HepG2 (cell line): ENCODE measurements at regions not wholly inside any gene's neighbourhood (a gene's known extent, or its start where the extent isn't known, plus 50 kb on each side); places are given as distances from the start of the nearest gene placed in this dataset.

ENCODE experiments used
- ASH2L ChIP-seq: fragments of 300-600, 200-600 bp; sonication (generic); IDR thresholded peaks from 2 replicates; pipeline ENCODE4 v1.7.0; 2017; ENCODE audit warnings: low read depth, mild to moderate bottlenecking, moderate library complexity, mixed read lengths, low read length; ENCODE audit not compliant: insufficient read length
- DNMT1 ChIP-seq: sonication (generic); formaldehyde crosslinking; IDR thresholded peaks from 2 replicates; pipeline ENCODE4 v1.5.1; 2020; ENCODE audit warnings: mild to moderate bottlenecking, missing genetic modification reagents
- FOXP1 ChIP-seq, 2 experiments: fragments of 450-650 bp in 1 of 2; IDR thresholded peaks; 2 replicates each; pipeline ENCODE4 v1.6.1; 2017 to 2018; ENCODE audit warnings: antibody characterized with exemption in 1 of 2
- GLI4 ChIP-seq: sonication (generic); formaldehyde crosslinking; IDR thresholded peaks from 2 replicates; pipeline ENCODE4 v1.5.1; 2020; ENCODE audit warnings: missing genetic modification reagents, mild to moderate bottlenecking, moderate library complexity, borderline replicate concordance
- NFIB ChIP-seq: sonication (generic); formaldehyde crosslinking; IDR thresholded peaks from 2 replicates; pipeline ENCODE4 v1.9.0; 2021; ENCODE audit warnings: missing genetic modification reagents, mild to moderate bottlenecking, borderline replicate concordance
- SMC3 ChIP-seq: IDR thresholded peaks from 2 replicates; pipeline ENCODE4 v1.6.1; 2011; ENCODE audit warnings: low read length, improper control_type of control experiment
- TCF7L2 ChIP-seq: IDR thresholded peaks from 2 replicates; pipeline ENCODE4 v1.6.1; 2011; ENCODE audit warnings: mild to moderate bottlenecking, low read depth, low read length, moderate library complexity
- TGIF2 ChIP-seq: IDR thresholded peaks from 2 replicates; pipeline ENCODE4 v1.6.1; 2016; ENCODE audit warnings: control low read depth, missing compliant biosample characterization
- ZFY ChIP-seq: sonication (generic); formaldehyde crosslinking; IDR thresholded peaks from 2 replicates; pipeline ENCODE4 v1.4.0; 2020; ENCODE audit warnings: missing genetic modification reagents
- ZNF264 ChIP-seq: sonication (generic); formaldehyde crosslinking; IDR thresholded peaks from 2 replicates; pipeline ENCODE4 v1.4.0; 2020; ENCODE audit warnings: missing genetic modification reagents
- ZNF30 ChIP-seq: sonication (generic); formaldehyde crosslinking; IDR thresholded peaks from 2 replicates; pipeline ENCODE4 v1.5.0; 2020; ENCODE audit warnings: mild to moderate bottlenecking, missing genetic modification reagents
- ZNF317 ChIP-seq: sonication (generic); formaldehyde crosslinking; IDR thresholded peaks from 2 replicates; pipeline ENCODE4 v1.5.0; 2020; ENCODE audit warnings: mild to moderate bottlenecking, missing genetic modification reagents
- ZNF83 ChIP-seq: sonication (generic); formaldehyde crosslinking; IDR thresholded peaks from 2 replicates; pipeline ENCODE4 v1.4.0; 2020; ENCODE audit warnings: missing genetic modification reagents, mild to moderate bottlenecking, borderline replicate concordance
- ZSCAN29 ChIP-seq: sonication (generic); formaldehyde crosslinking; conservative IDR thresholded peaks from 2 replicates; pipeline ENCODE4 v1.4.0; 2020; ENCODE audit warnings: mild to moderate bottlenecking, missing genetic modification reagents
- TF ChIP-seq, protein P1 (sequence below): fragments of 450-650 bp; IDR thresholded peaks from 2 replicates; pipeline ENCODE4 v1.6.1; 2017; ENCODE audit warnings: mild to moderate bottlenecking
- TF ChIP-seq, protein P2 (sequence below): sonication (generic); formaldehyde crosslinking; IDR thresholded peaks from 2 replicates; pipeline ENCODE4 v1.4.0; 2020; ENCODE audit warnings: missing genetic modification reagents
- TF ChIP-seq, protein P3 (sequence below): IDR thresholded peaks from 2 replicates; pipeline ENCODE4 v1.6.1; 2016; ENCODE audit warnings: low read depth, borderline replicate concordance
- TF ChIP-seq, protein P4 (sequence below): sonication (generic); formaldehyde crosslinking; IDR thresholded peaks from 2 replicates; pipeline ENCODE4 v1.4.0; 2020; ENCODE audit warnings: mild to moderate bottlenecking, missing genetic modification reagents

GRCh38 chr2:145845207-145845894 is 1325.4 kb upstream of the ZEB2 start (continued):
- TF ChIP-seq, protein P1, sequence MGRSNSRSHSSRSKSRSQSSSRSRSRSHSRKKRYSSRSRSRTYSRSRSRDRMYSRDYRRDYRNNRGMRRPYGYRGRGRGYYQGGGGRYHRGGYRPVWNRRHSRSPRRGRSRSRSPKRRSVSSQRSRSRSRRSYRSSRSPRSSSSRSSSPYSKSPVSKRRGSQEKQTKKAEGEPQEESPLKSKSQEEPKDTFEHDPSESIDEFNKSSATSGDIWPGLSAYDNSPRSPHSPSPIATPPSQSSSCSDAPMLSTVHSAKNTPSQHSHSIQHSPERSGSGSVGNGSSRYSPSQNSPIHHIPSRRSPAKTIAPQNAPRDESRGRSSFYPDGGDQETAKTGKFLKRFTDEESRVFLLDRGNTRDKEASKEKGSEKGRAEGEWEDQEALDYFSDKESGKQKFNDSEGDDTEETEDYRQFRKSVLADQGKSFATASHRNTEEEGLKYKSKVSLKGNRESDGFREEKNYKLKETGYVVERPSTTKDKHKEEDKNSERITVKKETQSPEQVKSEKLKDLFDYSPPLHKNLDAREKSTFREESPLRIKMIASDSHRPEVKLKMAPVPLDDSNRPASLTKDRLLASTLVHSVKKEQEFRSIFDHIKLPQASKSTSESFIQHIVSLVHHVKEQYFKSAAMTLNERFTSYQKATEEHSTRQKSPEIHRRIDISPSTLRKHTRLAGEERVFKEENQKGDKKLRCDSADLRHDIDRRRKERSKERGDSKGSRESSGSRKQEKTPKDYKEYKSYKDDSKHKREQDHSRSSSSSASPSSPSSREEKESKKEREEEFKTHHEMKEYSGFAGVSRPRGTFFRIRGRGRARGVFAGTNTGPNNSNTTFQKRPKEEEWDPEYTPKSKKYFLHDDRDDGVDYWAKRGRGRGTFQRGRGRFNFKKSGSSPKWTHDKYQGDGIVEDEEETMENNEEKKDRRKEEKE, result no peak
- TF ChIP-seq ZNF83 (CRISPR knock-in tag) (no peak), NFIB (CRISPR knock-in tag) (no peak), ZNF264 (CRISPR knock-in tag) (no peak), ZSCAN29 (CRISPR knock-in tag) (no peak), DNMT1 (no peak), ASH2L (no peak), SMC3 (peak; percentile 28; the same call in 1 of the 2 replicates), ZFY (CRISPR knock-in tag) (no peak), FOXP1 (IDR thresholded peaks at IDR 0.05) (no peak), FOXP1 (CRISPR knock-in tag; IDR thresholded peaks at IDR 0.05) (peak; percentile 60; the same call in 1 of the 2 replicates), TGIF2 (CRISPR knock-in tag) (no peak), ZNF30 (CRISPR knock-in tag) (no peak), ZNF317 (no peak), TCF7L2 (no peak), GLI4 (no peak)
- TF ChIP-seq, protein P2, sequence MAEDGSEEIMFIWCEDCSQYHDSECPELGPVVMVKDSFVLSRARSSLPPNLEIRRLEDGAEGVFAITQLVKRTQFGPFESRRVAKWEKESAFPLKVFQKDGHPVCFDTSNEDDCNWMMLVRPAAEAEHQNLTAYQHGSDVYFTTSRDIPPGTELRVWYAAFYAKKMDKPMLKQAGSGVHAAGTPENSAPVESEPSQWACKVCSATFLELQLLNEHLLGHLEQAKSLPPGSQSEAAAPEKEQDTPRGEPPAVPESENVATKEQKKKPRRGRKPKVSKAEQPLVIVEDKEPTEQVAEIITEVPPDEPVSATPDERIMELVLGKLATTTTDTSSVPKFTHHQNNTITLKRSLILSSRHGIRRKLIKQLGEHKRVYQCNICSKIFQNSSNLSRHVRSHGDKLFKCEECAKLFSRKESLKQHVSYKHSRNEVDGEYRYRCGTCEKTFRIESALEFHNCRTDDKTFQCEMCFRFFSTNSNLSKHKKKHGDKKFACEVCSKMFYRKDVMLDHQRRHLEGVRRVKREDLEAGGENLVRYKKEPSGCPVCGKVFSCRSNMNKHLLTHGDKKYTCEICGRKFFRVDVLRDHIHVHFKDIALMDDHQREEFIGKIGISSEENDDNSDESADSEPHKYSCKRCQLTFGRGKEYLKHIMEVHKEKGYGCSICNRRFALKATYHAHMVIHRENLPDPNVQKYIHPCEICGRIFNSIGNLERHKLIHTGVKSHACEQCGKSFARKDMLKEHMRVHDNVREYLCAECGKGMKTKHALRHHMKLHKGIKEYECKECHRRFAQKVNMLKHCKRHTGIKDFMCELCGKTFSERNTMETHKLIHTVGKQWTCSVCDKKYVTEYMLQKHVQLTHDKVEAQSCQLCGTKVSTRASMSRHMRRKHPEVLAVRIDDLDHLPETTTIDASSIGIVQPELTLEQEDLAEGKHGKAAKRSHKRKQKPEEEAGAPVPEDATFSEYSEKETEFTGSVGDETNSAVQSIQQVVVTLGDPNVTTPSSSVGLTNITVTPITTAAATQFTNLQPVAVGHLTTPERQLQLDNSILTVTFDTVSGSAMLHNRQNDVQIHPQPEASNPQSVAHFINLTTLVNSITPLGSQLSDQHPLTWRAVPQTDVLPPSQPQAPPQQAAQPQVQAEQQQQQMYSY, result no peak
- TF ChIP-seq, protein P3, sequence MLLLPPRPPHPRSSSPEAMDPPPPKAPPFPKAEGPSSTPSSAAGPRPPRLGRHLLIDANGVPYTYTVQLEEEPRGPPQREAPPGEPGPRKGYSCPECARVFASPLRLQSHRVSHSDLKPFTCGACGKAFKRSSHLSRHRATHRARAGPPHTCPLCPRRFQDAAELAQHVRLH (CRISPR knock-in tag), result no peak
- TF ChIP-seq, protein P4, sequence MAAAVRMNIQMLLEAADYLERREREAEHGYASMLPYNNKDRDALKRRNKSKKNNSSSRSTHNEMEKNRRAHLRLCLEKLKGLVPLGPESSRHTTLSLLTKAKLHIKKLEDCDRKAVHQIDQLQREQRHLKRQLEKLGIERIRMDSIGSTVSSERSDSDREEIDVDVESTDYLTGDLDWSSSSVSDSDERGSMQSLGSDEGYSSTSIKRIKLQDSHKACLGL (CRISPR knock-in tag), result no peak
